ENCODE measurements at regions not wholly inside any gene's neighbourhood (a gene's known extent, or its start where the extent isn't known, plus 50 kb on each side); places are given as distances from the start of the nearest gene placed in this dataset.
"Not testable (repeated sequence)": the region's sequence is repeated elsewhere in the genome, so short reads cannot be mapped to it uniquely, and the experiment has no call there.

GRCh38 chr3:25895031-25895430 is 105.1 kb downstream of the OXSM start:
- DNase-seq (ENCODE audit: low read depth in 4 of 4, low spot score in 3 of 4): no peak

- no peak for DNase-seq (ENCODE audit: low read depth in 4 of 4, low spot score in 3 of 4)
Measured at GRCh38 chr3:25895443-25895842, 105.6 kb downstream of the OXSM start.

- DNase-seq (ENCODE audit: low read depth in 4 of 4, low spot score in 3 of 4): no peak
Measured at GRCh38 chr3:25897019-25897418, 107.1 kb downstream of the OXSM start.

GRCh38 chr3:25899352-25900101 is 109.6 kb downstream of the OXSM start:
- DNase-seq (ENCODE audit: low read depth in 4 of 4, low spot score in 3 of 4): no peak

- DNase-seq (ENCODE audit: low read depth in 4 of 4, low spot score in 3 of 4): no peak
Measured at GRCh38 chr3:25900161-25900560, 110.3 kb downstream of the OXSM start.

- no peak for DNase-seq (ENCODE audit: low read depth in 4 of 4, low spot score in 3 of 4)
Measured at GRCh38 chr3:25901796-25902195, 111.9 kb downstream of the OXSM start.

GRCh38 chr3:25902586-25902985 is 112.7 kb downstream of the OXSM start:
- DNase-seq (ENCODE audit: low read depth in 4 of 4, low spot score in 3 of 4): no peak

- no peak for DNase-seq (ENCODE audit: low read depth in 4 of 4, low spot score in 3 of 4)
Measured at GRCh38 chr3:25903371-25904129, 113.7 kb downstream of the OXSM start.

GRCh38 chr3:25904206-25904605 is 114.3 kb downstream of the OXSM start:
- no peak for DNase-seq (ENCODE audit: low read depth in 4 of 4, low spot score in 3 of 4)

- DNase-seq (ENCODE audit: low read depth in 4 of 4, low spot score in 3 of 4): no peak
Measured at GRCh38 chr3:25906132-25906906, 116.4 kb downstream of the OXSM start.

GRCh38 chr3:25907081-25907480 is 117.2 kb downstream of the OXSM start:
- no peak for DNase-seq (ENCODE audit: low read depth in 4 of 4, low spot score in 3 of 4)

GRCh38 chr3:25910105-25910504 is 120.2 kb downstream of the OXSM start:
- no peak for DNase-seq (ENCODE audit: low read depth in 4 of 4, low spot score in 3 of 4)

GRCh38 chr3:25910997-25911396 is 121.1 kb downstream of the OXSM start:
- no peak for DNase-seq (ENCODE audit: low read depth in 4 of 4, low spot score in 3 of 4)

- no peak for DNase-seq (ENCODE audit: low read depth in 4 of 4, low spot score in 3 of 4)
Measured at GRCh38 chr3:25911525-25912295, 121.8 kb downstream of the OXSM start.

- no peak for DNase-seq (ENCODE audit: low read depth in 4 of 4, low spot score in 3 of 4)
Measured at GRCh38 chr3:25913179-25913578, 123.3 kb downstream of the OXSM start.

GRCh38 chr3:25915673-25916072 is 125.8 kb downstream of the OXSM start:
- DNase-seq (ENCODE audit: low read depth in 4 of 4, low spot score in 3 of 4): no peak

GRCh38 chr3:25916321-25916720 is 126.4 kb downstream of the OXSM start:
- DNase-seq (ENCODE audit: low read depth in 4 of 4, low spot score in 3 of 4): peak in 1 of 4 donors; percentile 22

GRCh38 chr3:25931967-25932366 is 142.1 kb downstream of the OXSM start:
- not testable (repeated sequence) for DNase-seq (ENCODE audit: low read depth in 4 of 4, low spot score in 3 of 4)

- DNase-seq (ENCODE audit: low read depth in 4 of 4, low spot score in 3 of 4): no peak
Measured at GRCh38 chr3:25938566-25939325, 148.9 kb downstream of the OXSM start.

- no peak for DNase-seq (ENCODE audit: low read depth in 4 of 4, low spot score in 3 of 4)
Measured at GRCh38 chr3:25940935-25941334, 151.0 kb downstream of the OXSM start.
